ENCODE measurements at regions not wholly inside any gene's neighbourhood (a gene's known extent, or its start where the extent isn't known, plus 50 kb on each side); places are given as distances from the start of the nearest gene placed in this dataset.

DNA sequence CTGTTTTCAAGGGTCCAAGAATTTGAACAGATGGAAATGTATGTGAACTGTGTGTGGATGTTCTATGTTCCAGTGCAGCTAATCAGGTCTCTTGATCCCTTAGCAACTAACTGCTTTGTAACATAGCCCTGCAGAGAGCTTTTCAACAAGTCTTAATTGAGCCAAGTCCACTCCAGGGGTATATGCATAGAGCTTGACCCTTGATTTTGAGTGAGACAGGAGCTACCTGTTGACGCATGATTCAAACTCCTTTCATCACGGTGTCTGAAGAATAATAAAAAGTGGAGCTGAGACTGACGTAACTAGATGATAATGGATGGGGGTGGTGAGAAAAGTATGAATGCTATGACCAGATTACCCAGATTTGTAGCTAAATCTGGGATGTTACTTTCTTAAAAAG lies 93.3 kb upstream of the CCDC54 start:
- TF ChIP-seq, protein P1, sequence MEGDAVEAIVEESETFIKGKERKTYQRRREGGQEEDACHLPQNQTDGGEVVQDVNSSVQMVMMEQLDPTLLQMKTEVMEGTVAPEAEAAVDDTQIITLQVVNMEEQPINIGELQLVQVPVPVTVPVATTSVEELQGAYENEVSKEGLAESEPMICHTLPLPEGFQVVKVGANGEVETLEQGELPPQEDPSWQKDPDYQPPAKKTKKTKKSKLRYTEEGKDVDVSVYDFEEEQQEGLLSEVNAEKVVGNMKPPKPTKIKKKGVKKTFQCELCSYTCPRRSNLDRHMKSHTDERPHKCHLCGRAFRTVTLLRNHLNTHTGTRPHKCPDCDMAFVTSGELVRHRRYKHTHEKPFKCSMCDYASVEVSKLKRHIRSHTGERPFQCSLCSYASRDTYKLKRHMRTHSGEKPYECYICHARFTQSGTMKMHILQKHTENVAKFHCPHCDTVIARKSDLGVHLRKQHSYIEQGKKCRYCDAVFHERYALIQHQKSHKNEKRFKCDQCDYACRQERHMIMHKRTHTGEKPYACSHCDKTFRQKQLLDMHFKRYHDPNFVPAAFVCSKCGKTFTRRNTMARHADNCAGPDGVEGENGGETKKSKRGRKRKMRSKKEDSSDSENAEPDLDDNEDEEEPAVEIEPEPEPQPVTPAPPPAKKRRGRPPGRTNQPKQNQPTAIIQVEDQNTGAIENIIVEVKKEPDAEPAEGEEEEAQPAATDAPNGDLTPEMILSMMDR (IDR thresholded peaks at IDR 0.05): no peak
- no peak for TF ChIP-seq EZH2 (IDR thresholded peaks at IDR 0.05)
- no peak for TF ChIP-seq EZH2phosphoT487 (IDR thresholded peaks at IDR 0.05)

All from neural progenitor cell (in vitro differentiated cells).